GM10847 (cell line): ENCODE measurements at regions not wholly inside any gene's neighbourhood (a gene's known extent, or its start where the extent isn't known, plus 50 kb on each side); places are given as distances from the start of the nearest gene placed in this dataset.

Experiments
- POLR2A ChIP-seq: IDR thresholded peaks from 2 replicates; pipeline ENCODE4 v1.6.1; 2011; ENCODE audit not compliant: insufficient read length; ENCODE audit errors: extremely low read depth

DNA sequence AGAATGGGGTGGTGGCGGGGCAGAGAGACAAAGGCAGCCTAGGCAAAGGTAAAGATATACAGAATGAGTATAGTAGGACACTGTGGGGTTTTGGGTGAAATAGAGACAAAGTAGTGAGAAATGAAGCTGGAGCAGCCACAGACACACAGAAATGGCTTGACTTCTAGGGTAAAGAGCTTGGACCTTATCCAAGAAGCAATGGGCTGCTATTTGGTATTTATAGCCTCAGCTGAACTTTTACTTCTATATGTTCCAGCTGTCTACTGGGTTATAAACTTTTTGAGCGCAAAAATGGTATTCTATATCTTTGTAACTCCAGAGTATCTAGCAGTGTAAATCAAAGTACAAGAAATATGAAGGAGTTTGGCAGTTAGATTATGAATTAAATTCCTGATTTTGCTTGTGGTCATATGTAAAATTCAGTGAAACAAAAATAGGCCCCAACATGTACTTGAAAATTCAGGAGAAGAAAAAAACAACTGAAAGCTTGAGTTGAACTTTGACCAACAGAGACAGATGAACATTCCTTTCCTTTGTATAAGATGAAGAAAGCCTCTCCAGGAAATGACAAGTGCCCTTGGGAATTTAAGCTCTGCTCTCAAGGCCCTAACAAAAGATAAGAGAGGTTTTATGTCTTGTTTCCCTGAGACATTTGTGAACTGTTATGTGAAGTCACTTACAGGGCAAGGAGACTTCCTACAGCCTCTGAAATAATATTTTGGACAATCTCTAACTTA is 64.6 kb upstream of the XIST start:
- no peak for TF ChIP-seq POLR2A

DNA sequence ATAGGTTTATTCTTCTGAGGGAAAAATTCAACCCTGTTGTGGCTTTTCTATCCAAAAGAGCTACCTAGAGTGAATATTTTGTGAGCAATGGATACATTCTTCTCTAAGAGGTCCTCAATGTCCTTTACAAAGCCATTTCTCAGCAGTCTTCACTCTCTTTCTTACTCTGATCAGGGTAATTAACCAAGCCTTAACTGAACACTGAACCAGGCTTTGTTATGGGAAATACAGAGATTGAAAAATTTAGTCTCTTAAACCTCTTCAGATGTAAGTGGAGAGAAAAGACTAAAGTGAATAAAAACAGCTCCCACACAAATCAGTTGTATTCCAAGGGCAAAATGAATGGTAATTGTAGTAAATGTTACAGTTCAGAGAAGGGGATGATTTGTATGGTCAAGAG is 64.0 kb upstream of the XIST start:
- no peak for TF ChIP-seq POLR2A

DNA sequence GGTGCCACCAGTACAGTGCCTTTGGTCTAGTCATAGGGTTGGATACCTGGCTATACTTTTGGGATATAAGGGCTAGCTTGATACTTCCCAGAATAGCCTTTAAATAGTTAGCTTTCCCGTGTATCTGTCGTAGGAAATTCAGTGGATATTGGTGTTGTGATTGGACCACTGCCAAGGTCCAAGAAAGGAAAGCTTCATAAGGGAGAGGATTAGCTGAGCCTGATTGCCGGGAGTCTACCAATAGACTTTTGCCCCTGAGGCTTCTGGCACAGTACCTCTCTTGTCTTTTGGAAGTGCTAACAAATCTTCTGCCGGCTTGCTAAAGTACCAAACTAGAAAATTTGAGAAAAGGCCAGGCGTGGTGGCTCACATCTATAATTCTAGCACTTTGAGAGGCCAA is 61.1 kb upstream of the XIST start:
- TF ChIP-seq POLR2A, result no peak

DNA sequence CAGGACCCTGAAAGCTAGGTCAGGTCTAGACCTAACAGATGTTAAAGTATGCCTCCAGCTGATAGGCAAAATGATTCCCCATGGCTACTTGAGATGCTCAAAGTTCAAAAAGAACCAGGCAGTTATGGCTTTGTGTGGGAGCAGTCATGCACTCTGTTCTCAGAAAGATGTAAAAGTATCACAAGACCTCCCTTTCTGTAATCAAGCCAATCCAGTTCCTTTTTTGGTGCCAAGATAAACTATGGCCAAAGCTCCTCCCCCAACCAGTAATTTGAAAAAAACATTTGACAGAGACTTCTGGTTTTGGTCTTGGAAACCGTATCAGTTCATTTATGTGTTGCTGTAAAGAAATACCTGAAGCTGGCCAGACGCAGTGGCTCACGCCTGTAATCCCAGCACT is 51.4 kb upstream of the XIST start:
- no peak for TF ChIP-seq POLR2A
